NCI-H1436 treated with DMSO at 0.1 percent for 48 hours (cell line): ENCODE measurements at regions not wholly inside any gene's neighbourhood (a gene's known extent, or its start where the extent isn't known, plus 50 kb on each side); places are given as distances from the start of the nearest gene placed in this dataset.
"Not testable (repeated sequence)": the region's sequence is repeated elsewhere in the genome, so short reads cannot be mapped to it uniquely, and the experiment has no call there.

Source experiments
- DNase-seq: peaks from one replicate; lab custom pipeline; 2025; lab: John Stamatoyannopoulos, UW

GRCh38 chr2:81362468-81362867 is 1057.9 kb upstream of the LRRTM1 start:
- DNase-seq, result not testable (repeated sequence)

GRCh38 chr2:81355436-81355835 is 1050.9 kb upstream of the LRRTM1 start:
- no peak for DNase-seq

GRCh38 chr2:81334046-81334445 is 1029.5 kb upstream of the LRRTM1 start:
- no peak for DNase-seq

- no peak for DNase-seq
Measured at GRCh38 chr2:81328968-81329367, 1024.4 kb upstream of the LRRTM1 start.

GRCh38 chr2:81327911-81328310 is 1023.4 kb upstream of the LRRTM1 start:
- no peak for DNase-seq

- DNase-seq, result no peak
Measured at GRCh38 chr2:81324046-81324445, 1019.5 kb upstream of the LRRTM1 start.

GRCh38 chr2:81304154-81304830 is 999.7 kb upstream of the LRRTM1 start:
- no peak for DNase-seq

- DNase-seq, result no peak
Measured at GRCh38 chr2:81303321-81303720, 998.8 kb upstream of the LRRTM1 start.

- DNase-seq, result no peak
Measured at GRCh38 chr2:81299841-81300240, 995.3 kb upstream of the LRRTM1 start.

- DNase-seq, result no peak
Measured at GRCh38 chr2:81290846-81291245, 986.3 kb upstream of the LRRTM1 start.

- DNase-seq, result no peak
Measured at GRCh38 chr2:81283081-81283480, 978.5 kb upstream of the LRRTM1 start.

- no peak for DNase-seq
Measured at GRCh38 chr2:81282151-81282769, 977.7 kb upstream of the LRRTM1 start.

- no peak for DNase-seq
Measured at GRCh38 chr2:81276595-81276994, 972.0 kb upstream of the LRRTM1 start.

- no peak for DNase-seq
Measured at GRCh38 chr2:81266106-81266505, 961.6 kb upstream of the LRRTM1 start.

GRCh38 chr2:81263989-81264388 is 959.4 kb upstream of the LRRTM1 start:
- DNase-seq, result no peak

- no peak for DNase-seq
Measured at GRCh38 chr2:81260320-81260719, 955.8 kb upstream of the LRRTM1 start.

GRCh38 chr2:81250270-81250669 is 945.7 kb upstream of the LRRTM1 start:
- no peak for DNase-seq

- DNase-seq, result no peak
Measured at GRCh38 chr2:81249152-81249551, 944.6 kb upstream of the LRRTM1 start.

- DNase-seq, result no peak
Measured at GRCh38 chr2:81247648-81248047, 943.1 kb upstream of the LRRTM1 start.

GRCh38 chr2:81242501-81242900 is 937.9 kb upstream of the LRRTM1 start:
- no peak for DNase-seq

GRCh38 chr2:81238462-81238861 is 933.9 kb upstream of the LRRTM1 start:
- DNase-seq, result no peak

- no peak for DNase-seq
Measured at GRCh38 chr2:81235601-81236000, 931.0 kb upstream of the LRRTM1 start.

GRCh38 chr2:81234711-81235110 is 930.2 kb upstream of the LRRTM1 start:
- DNase-seq, result no peak

- DNase-seq, result no peak
Measured at GRCh38 chr2:81225756-81226155, 921.2 kb upstream of the LRRTM1 start.
